K562 (cell line): ENCODE measurements at regions not wholly inside any gene's neighbourhood (a gene's known extent, or its start where the extent isn't known, plus 50 kb on each side); places are given as distances from the start of the nearest gene placed in this dataset.

Experiments
- EP300 ChIP-seq: IDR thresholded peaks from 2 replicates; pipeline ENCODE4 v1.6.1; 2012; ENCODE audit warnings: low read length, improper control_type of control experiment
- RNF219 ChIP-seq: fragments of 250-450 bp; sonication (Bioruptor Pico); IDR thresholded peaks from 2 replicates; pipeline ENCODE4 v1.5.0; 2022; ENCODE audit warnings: mild to moderate bottlenecking

GRCh38 chr13:55001881-55002280 lies 1973.3 kb downstream of the OLFM4 start:
- no peak for TF ChIP-seq EP300
- no peak for TF ChIP-seq RNF219 (CRISPR knock-in tag)
